ENCODE measurements at regions not wholly inside any gene's neighbourhood (a gene's known extent, or its start where the extent isn't known, plus 50 kb on each side); places are given as distances from the start of the nearest gene placed in this dataset.

DNA sequence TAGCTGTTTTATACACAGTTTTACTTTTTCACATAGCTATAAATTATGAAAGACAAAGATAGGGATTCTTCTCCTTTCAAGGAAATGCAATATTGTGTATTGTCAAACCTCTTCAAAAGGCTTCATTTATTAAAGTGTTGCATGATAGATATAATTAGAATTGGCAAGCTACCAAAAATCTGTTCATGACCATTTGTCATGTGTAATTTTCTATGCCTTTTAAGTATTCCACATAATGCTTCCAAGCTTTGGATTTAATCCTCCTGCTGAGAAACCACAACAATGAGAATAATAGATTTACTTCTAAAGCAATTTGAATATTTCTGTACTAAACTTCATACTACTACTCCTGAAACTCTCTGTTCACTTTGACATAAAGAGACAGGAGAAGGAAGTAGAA, 403.2 kb upstream of the CCDC179 start:
- no peak for TF ChIP-seq POLR2A (IDR thresholded peaks at IDR 0.05)
- TF ChIP-seq, protein P1, sequence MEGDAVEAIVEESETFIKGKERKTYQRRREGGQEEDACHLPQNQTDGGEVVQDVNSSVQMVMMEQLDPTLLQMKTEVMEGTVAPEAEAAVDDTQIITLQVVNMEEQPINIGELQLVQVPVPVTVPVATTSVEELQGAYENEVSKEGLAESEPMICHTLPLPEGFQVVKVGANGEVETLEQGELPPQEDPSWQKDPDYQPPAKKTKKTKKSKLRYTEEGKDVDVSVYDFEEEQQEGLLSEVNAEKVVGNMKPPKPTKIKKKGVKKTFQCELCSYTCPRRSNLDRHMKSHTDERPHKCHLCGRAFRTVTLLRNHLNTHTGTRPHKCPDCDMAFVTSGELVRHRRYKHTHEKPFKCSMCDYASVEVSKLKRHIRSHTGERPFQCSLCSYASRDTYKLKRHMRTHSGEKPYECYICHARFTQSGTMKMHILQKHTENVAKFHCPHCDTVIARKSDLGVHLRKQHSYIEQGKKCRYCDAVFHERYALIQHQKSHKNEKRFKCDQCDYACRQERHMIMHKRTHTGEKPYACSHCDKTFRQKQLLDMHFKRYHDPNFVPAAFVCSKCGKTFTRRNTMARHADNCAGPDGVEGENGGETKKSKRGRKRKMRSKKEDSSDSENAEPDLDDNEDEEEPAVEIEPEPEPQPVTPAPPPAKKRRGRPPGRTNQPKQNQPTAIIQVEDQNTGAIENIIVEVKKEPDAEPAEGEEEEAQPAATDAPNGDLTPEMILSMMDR (IDR thresholded peaks at IDR 0.05 in 4 of 5, conservative IDR thresholded peaks at IDR 0.05 in 1 of 5): no peak
